Tibial nerve (tissue), 4 donors: ENCODE measurements at regions not wholly inside any gene's neighbourhood (a gene's known extent, or its start where the extent isn't known, plus 50 kb on each side); places are given as distances from the start of the nearest gene placed in this dataset.

Experiments
- CTCF ChIP-seq, 5 experiments: fragments of 200-600 bp in 3 of 5; fragments of 450-650 bp in 2 of 5; sonication (generic) in 3 of 5; IDR thresholded peaks; one replicate each; pipeline ENCODE4 v1.5.1; 2016 to 2019; ENCODE audit warnings: antibody characterized with exemption in 5 of 5, mild to moderate bottlenecking in 3 of 5, moderate library complexity in 2 of 5
- EP300 ChIP-seq, 2 donors: sonication (generic); formaldehyde crosslinking; IDR thresholded peaks; one replicate each; pipeline ENCODE4 v1.6.1; 2017; ENCODE audit warnings: antibody characterized with exemption in 2 of 2, mild to moderate bottlenecking in 1 of 2
- POLR2A ChIP-seq, 2 donors: fragments of 450-650 bp; IDR thresholded peaks; one replicate each; pipeline ENCODE4 v1.6.1; 2017; ENCODE audit warnings: antibody characterized with exemption in 2 of 2, mild to moderate bottlenecking in 2 of 2, moderate library complexity in 2 of 2

GRCh38 chr2:188096910-188097309, 194.8 kb upstream of the GULP1 start:
- TF ChIP-seq EP300 (IDR thresholded peaks at IDR 0.05): no peak
- TF ChIP-seq CTCF (IDR thresholded peaks at IDR 0.05): no peak
- no peak for TF ChIP-seq POLR2A (IDR thresholded peaks at IDR 0.05)
